Memory B cell (primary cell): ENCODE measurements at regions not wholly inside any gene's neighbourhood (a gene's known extent, or its start where the extent isn't known, plus 50 kb on each side); places are given as distances from the start of the nearest gene placed in this dataset.

ENCODE experiments used
- ATAC-seq: fragments of 150-1000 bp; cut with Tn5 transposase; 2 replicates; pipeline ENCODE4 v1.10.0; 2021; ENCODE audit warnings: low read depth, mild to moderate bottlenecking, moderate library complexity
- DNase-seq, 2 donors: peaks; one replicate each; pipeline ENCODE4 v3.0.0; 2022; ENCODE audit warnings: low spot score in 2 of 2
- H3K27ac Mint-ChIP-seq: one replicate; pipeline ENCODE4 v1.8.0; 2022; ENCODE audit warnings: mild to moderate bottlenecking, moderate library complexity, mixed read lengths
- H3K27me3 Mint-ChIP-seq: one replicate; pipeline ENCODE4 v1.8.0; 2022; ENCODE audit warnings: mixed read lengths
- H3K36me3 Mint-ChIP-seq: one replicate; pipeline ENCODE4 v1.8.0; 2022; ENCODE audit warnings: mild to moderate bottlenecking, mixed read lengths
- H3K4me1 Mint-ChIP-seq: one replicate; pipeline ENCODE4 v1.8.0; 2022; ENCODE audit warnings: mixed read lengths
- H3K4me3 Mint-ChIP-seq: one replicate; pipeline ENCODE4 v1.8.0; 2022; ENCODE audit warnings: mild to moderate bottlenecking, moderate library complexity, mixed read lengths
- H3K9me3 Mint-ChIP-seq: one replicate; pipeline ENCODE4 v1.8.0; 2022; ENCODE audit warnings: mixed read lengths

- H3K36me3 Mint-ChIP-seq = no peaks in the 10 kb centered on the region
Measured at GRCh38 chr1:212207118-212207517, 78.1 kb upstream of the PPP2R5A start.

GRCh38 chr1:212207822-212208520 is 77.2 kb upstream of the PPP2R5A start:
- Mint-ChIP-seq H3K36me3 (no peaks in the 10 kb centered on the region), H3K9me3 (no peaks in the 10 kb centered on the region), H3K4me1 (no peaks in the 10 kb centered on the region), H3K27ac (no peak overlapping the region), H3K27me3 (no peaks in the 10 kb centered on the region), H3K4me3 (no peak overlapping the region)
- DNase-seq = no peak
- ATAC-seq = no peak

More at GRCh38 chr1:212207118-212207517, 78.1 kb upstream of the PPP2R5A start:
- no peak overlapping the region for H3K4me3 Mint-ChIP-seq
- no peaks in the 10 kb centered on the region for H3K27me3 Mint-ChIP-seq
- no peaks in the 10 kb centered on the region for H3K9me3 Mint-ChIP-seq
- no peak overlapping the region for H3K27ac Mint-ChIP-seq
- no peaks in the 10 kb centered on the region for H3K4me1 Mint-ChIP-seq
- ATAC-seq (no peak), DNase-seq (no peak)

- no peaks in the 10 kb centered on the region for H3K4me1 Mint-ChIP-seq
- H3K36me3 Mint-ChIP-seq = no peaks in the 10 kb centered on the region
- H3K27ac Mint-ChIP-seq = no peak overlapping the region
- H3K9me3 Mint-ChIP-seq = no peaks in the 10 kb centered on the region
- H3K4me3 Mint-ChIP-seq = no peak overlapping the region
- DNase-seq = no peak
- H3K27me3 Mint-ChIP-seq = peaks cover 2% of the 10 kb centered on the region
- ATAC-seq = no peak
Measured at GRCh38 chr1:212208978-212209644, 76.1 kb upstream of the PPP2R5A start.

- ATAC-seq (no peak), DNase-seq (no peak)
- Mint-ChIP-seq H3K4me3 (no peak overlapping the region), H3K27me3 (peaks cover 6% of the 10 kb centered on the region), H3K27ac (no peak overlapping the region), H3K36me3 (peaks cover 4% of the 10 kb centered on the region), H3K9me3 (no peaks in the 10 kb centered on the region), H3K4me1 (no peaks in the 10 kb centered on the region)
Measured at GRCh38 chr1:212211371-212211770, 73.8 kb upstream of the PPP2R5A start.

GRCh38 chr1:212212343-212212742 is 72.9 kb upstream of the PPP2R5A start:
- no peak for DNase-seq
- Mint-ChIP-seq H3K4me3 (no peak overlapping the region), H3K27me3 (peaks cover 6% of the 10 kb centered on the region), H3K36me3 (peaks cover 4% of the 10 kb centered on the region), H3K27ac (no peak overlapping the region), H3K9me3 (no peaks in the 10 kb centered on the region), H3K4me1 (no peaks in the 10 kb centered on the region)
- ATAC-seq = no peak

GRCh38 chr1:212212906-212213305 is 72.3 kb upstream of the PPP2R5A start:
- Mint-ChIP-seq H3K4me1 (no peaks in the 10 kb centered on the region), H3K9me3 (no peaks in the 10 kb centered on the region), H3K27ac (no peak overlapping the region), H3K4me3 (no peak overlapping the region), H3K27me3 (peaks cover 6% of the 10 kb centered on the region), H3K36me3 (peaks cover 4% of the 10 kb centered on the region)
- ATAC-seq (no peak), DNase-seq (no peak)

- ATAC-seq (no peak), DNase-seq (no peak)
- no peak overlapping the region for H3K27ac Mint-ChIP-seq
- no peaks in the 10 kb centered on the region for H3K4me1 Mint-ChIP-seq
- peaks cover 6% of the 10 kb centered on the region for H3K27me3 Mint-ChIP-seq
- H3K9me3 Mint-ChIP-seq = no peaks in the 10 kb centered on the region
- H3K36me3 Mint-ChIP-seq = peaks cover 4% of the 10 kb centered on the region
- no peak overlapping the region for H3K4me3 Mint-ChIP-seq
Measured at GRCh38 chr1:212213784-212214183, 71.4 kb upstream of the PPP2R5A start.

- Mint-ChIP-seq H3K4me3 (no peak overlapping the region), H3K9me3 (no peaks in the 10 kb centered on the region), H3K27me3 (peaks cover 6% of the 10 kb centered on the region), H3K36me3 (peaks cover 4% of the 10 kb centered on the region), H3K27ac (no peak overlapping the region), H3K4me1 (no peaks in the 10 kb centered on the region)
- DNase-seq = no peak
- no peak for ATAC-seq
Measured at GRCh38 chr1:212214325-212214724, 70.9 kb upstream of the PPP2R5A start.

GRCh38 chr1:212215910-212216309 is 69.3 kb upstream of the PPP2R5A start:
- Mint-ChIP-seq H3K9me3 (no peaks in the 10 kb centered on the region), H3K4me3 (no peak overlapping the region)

GRCh38 chr1:212217633-212218032 is 67.6 kb upstream of the PPP2R5A start:
- H3K27ac Mint-ChIP-seq = no peak overlapping the region
- no peak for DNase-seq
- ATAC-seq = no peak
- peaks cover 6% of the 10 kb centered on the region for H3K27me3 Mint-ChIP-seq
- H3K4me3 Mint-ChIP-seq = no peak overlapping the region
- H3K4me1 Mint-ChIP-seq = no peaks in the 10 kb centered on the region
- peaks cover 4% of the 10 kb centered on the region for H3K36me3 Mint-ChIP-seq
- H3K9me3 Mint-ChIP-seq = no peaks in the 10 kb centered on the region

More at GRCh38 chr1:212215910-212216309, 69.3 kb upstream of the PPP2R5A start:
- ATAC-seq = no peak
- H3K27me3 Mint-ChIP-seq = peaks cover 6% of the 10 kb centered on the region
- peaks cover 4% of the 10 kb centered on the region for H3K36me3 Mint-ChIP-seq
- no peaks in the 10 kb centered on the region for H3K4me1 Mint-ChIP-seq
- no peak overlapping the region for H3K27ac Mint-ChIP-seq
- DNase-seq = no peak

- Mint-ChIP-seq H3K4me3 (no peak overlapping the region), H3K27ac (no peak overlapping the region), H3K4me1 (no peaks in the 10 kb centered on the region), H3K36me3 (peaks cover 4% of the 10 kb centered on the region), H3K27me3 (peaks cover 6% of the 10 kb centered on the region), H3K9me3 (no peaks in the 10 kb centered on the region)
- DNase-seq (no peak), ATAC-seq (no peak)
Measured at GRCh38 chr1:212218065-212218464, 67.1 kb upstream of the PPP2R5A start.

- ATAC-seq = no peak
- peaks cover 4% of the 10 kb centered on the region for H3K36me3 Mint-ChIP-seq
- no peaks in the 10 kb centered on the region for H3K9me3 Mint-ChIP-seq
- no peak overlapping the region for H3K4me3 Mint-ChIP-seq
- no peaks in the 10 kb centered on the region for H3K4me1 Mint-ChIP-seq
- no peak for DNase-seq
- H3K27ac Mint-ChIP-seq = no peak overlapping the region
- H3K27me3 Mint-ChIP-seq = peaks cover 5% of the 10 kb centered on the region
Measured at GRCh38 chr1:212218911-212219310, 66.3 kb upstream of the PPP2R5A start.

GRCh38 chr1:212219679-212220463 is 65.3 kb upstream of the PPP2R5A start:
- H3K9me3 Mint-ChIP-seq = no peaks in the 10 kb centered on the region
- DNase-seq (no peak), ATAC-seq (no peak)
- H3K36me3 Mint-ChIP-seq = peaks cover 4% of the 10 kb centered on the region
- H3K27me3 Mint-ChIP-seq = peaks cover 4% of the 10 kb centered on the region
- no peak overlapping the region for H3K4me3 Mint-ChIP-seq
- H3K4me1 Mint-ChIP-seq = no peaks in the 10 kb centered on the region
- H3K27ac Mint-ChIP-seq = no peak overlapping the region

- DNase-seq (no peak), ATAC-seq (no peak)
- Mint-ChIP-seq H3K4me3 (no peak overlapping the region), H3K27ac (no peak overlapping the region), H3K9me3 (no peaks in the 10 kb centered on the region), H3K27me3 (peaks cover 1% of the 10 kb centered on the region), H3K36me3 (no peaks in the 10 kb centered on the region), H3K4me1 (peaks cover 3% of the 10 kb centered on the region)
Measured at GRCh38 chr1:212221801-212222200, 63.4 kb upstream of the PPP2R5A start.
